ENCODE measurements at regions not wholly inside any gene's neighbourhood (a gene's known extent, or its start where the extent isn't known, plus 50 kb on each side); places are given as distances from the start of the nearest gene placed in this dataset.

DNA sequence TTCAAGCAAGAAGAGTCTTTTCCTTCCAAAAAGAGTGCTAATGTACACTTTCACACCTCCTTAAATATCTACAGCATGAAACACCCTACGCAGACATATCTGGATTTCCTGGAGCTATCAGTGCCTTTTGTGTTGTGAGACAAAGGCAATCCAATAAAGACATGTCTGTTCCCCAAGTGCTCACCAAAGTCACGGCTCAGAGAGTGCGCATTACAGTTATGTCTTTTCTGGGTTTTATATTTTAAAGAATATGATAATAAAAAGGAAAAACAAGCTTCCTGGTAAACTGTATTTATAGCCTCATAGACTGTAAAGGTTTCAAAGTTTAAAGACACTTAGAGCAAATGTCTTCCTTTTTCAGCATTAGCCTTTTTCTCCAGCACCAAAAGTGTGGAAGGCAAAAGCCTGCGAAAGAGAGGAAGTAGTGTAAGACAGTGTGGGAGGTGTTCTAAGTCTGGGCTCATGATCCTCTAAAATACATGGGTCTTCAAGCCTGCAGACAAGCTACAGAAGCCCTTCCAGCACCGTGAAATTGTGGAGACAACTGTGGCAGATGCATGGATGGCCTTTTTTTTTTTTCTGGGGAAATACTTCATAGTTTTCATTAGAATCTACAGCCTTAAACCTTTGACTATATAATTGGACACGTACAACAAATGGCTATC lies 135.0 kb upstream of the SLC35B3 start:
- TF ChIP-seq, protein P1, sequence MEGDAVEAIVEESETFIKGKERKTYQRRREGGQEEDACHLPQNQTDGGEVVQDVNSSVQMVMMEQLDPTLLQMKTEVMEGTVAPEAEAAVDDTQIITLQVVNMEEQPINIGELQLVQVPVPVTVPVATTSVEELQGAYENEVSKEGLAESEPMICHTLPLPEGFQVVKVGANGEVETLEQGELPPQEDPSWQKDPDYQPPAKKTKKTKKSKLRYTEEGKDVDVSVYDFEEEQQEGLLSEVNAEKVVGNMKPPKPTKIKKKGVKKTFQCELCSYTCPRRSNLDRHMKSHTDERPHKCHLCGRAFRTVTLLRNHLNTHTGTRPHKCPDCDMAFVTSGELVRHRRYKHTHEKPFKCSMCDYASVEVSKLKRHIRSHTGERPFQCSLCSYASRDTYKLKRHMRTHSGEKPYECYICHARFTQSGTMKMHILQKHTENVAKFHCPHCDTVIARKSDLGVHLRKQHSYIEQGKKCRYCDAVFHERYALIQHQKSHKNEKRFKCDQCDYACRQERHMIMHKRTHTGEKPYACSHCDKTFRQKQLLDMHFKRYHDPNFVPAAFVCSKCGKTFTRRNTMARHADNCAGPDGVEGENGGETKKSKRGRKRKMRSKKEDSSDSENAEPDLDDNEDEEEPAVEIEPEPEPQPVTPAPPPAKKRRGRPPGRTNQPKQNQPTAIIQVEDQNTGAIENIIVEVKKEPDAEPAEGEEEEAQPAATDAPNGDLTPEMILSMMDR (IDR thresholded peaks at IDR 0.05): no peak

DNA sequence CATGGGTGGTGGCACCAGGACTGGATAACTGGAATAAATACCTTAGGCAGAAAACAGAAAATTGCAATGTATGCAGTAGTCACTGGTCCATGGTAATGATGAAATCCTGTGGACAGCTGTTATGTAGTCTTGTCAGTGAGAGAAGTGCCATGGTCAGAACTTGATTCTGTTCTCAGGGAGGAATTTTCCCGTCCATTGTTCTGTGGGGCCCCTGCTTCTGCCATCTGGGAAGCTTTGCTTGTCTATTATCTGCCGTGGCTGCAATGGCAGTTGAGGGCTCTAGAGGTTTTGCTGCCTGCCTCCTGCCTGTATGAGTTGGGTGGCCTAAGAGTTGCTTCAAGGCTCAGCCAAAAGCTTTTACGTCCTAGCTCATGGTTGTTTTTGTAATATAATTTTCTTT lies 126.8 kb upstream of the SLC35B3 start:
- Histone ChIP-seq H3K4me3 (no peak overlapping the region), H3K9me3 (no peaks in the 10 kb centered on the region), H3K36me3 (no peaks in the 10 kb centered on the region), H3K27ac (no peak overlapping the region), H3K27me3 (no peaks in the 10 kb centered on the region), H3K4me1 (no peaks in the 10 kb centered on the region)
- intact Hi-C loops (cut with DNase I): no loop called here
- DNase-seq (no peak), ATAC-seq (no peak)
- TF ChIP-seq, protein P1 (IDR thresholded peaks at IDR 0.05): no peak

More for the DNA sequence above, 135.0 kb upstream of the SLC35B3 start:
- ATAC-seq: no peak
- Histone ChIP-seq H3K36me3 (no peaks in the 10 kb centered on the region), H3K4me3 (no peak overlapping the region), H3K9me3 (no peaks in the 10 kb centered on the region), H3K27ac (no peak overlapping the region), H3K4me1 (no peaks in the 10 kb centered on the region), H3K27me3 (no peaks in the 10 kb centered on the region)
- intact Hi-C loops (cut with DNase I): no loop called here
- DNase-seq: no peak

DNA sequence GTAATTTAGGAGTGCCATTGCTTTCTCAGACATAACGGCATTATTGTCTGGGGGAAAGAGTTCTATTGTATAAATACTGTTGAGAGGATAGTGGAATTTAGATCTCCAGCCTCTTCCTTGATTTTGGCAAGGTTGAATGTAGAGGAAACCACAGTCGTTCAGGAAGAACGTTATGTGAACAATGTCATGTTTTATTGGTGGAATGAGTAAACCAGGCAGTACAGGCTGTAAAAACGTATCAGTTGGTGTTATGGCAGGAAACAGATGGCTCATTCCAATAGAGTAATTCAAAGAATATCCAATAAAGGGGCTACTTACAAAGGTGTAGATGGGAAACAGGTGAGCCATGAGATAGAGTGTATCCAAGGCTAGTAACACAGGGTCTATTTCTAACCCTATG lies 123.6 kb upstream of the SLC35B3 start:
- TF ChIP-seq, protein P1 (IDR thresholded peaks at IDR 0.05): no peak
- ATAC-seq: no peak
- no peaks in the 10 kb centered on the region for H3K36me3 ChIP-seq
- intact Hi-C loops (cut with DNase I): no loop called here
- no peak overlapping the region for H3K4me3 ChIP-seq
- no peaks in the 10 kb centered on the region for H3K9me3 ChIP-seq
- no peaks in the 10 kb centered on the region for H3K4me1 ChIP-seq
- no peaks in the 10 kb centered on the region for H3K27me3 ChIP-seq
- DNase-seq: no peak
- H3K27ac ChIP-seq: no peak overlapping the region

DNA sequence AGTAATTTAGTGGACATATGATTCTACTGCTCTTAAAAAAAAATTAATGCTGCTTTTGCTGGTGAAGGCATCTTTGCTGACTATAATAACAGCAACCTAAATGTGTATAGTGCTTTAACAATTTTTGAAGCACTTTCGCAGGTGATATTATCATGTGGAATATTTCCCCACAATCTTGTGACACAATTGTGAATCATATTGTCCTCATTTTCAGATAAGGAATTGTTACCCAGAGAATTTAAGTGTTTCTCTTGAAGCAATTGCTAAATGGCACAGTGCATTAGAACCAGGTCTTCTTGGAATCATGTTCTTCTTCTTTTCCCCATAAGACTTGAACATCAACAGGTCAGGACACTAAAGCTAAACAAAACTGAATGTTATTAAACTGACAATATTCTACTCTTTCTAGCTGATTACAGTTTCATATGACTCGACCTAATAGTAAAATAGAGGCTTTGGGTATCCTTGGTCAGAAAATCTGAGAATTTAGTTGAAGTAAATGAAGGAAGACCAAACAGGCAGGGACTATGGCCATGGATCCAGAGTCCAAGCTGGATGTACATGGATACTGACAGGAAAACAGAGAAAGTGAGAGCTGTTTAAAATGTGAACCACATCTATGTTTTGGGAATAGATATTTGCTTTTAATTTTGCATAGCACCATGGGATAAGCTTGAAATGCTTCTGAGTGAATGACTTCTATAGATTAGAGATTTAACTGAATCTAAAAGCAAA lies 121.8 kb upstream of the SLC35B3 start:
- H3K9me3 ChIP-seq: no peaks in the 10 kb centered on the region
- intact Hi-C loops (cut with DNase I): no loop called here
- no peaks in the 10 kb centered on the region for H3K27me3 ChIP-seq
- no peaks in the 10 kb centered on the region for H3K36me3 ChIP-seq
- ATAC-seq: no peak
- TF ChIP-seq, protein P1 (IDR thresholded peaks at IDR 0.05): no peak
- no peaks in the 10 kb centered on the region for H3K4me1 ChIP-seq
- DNase-seq: no peak
- H3K4me3 ChIP-seq: no peak overlapping the region
- no peak overlapping the region for H3K27ac ChIP-seq

DNA sequence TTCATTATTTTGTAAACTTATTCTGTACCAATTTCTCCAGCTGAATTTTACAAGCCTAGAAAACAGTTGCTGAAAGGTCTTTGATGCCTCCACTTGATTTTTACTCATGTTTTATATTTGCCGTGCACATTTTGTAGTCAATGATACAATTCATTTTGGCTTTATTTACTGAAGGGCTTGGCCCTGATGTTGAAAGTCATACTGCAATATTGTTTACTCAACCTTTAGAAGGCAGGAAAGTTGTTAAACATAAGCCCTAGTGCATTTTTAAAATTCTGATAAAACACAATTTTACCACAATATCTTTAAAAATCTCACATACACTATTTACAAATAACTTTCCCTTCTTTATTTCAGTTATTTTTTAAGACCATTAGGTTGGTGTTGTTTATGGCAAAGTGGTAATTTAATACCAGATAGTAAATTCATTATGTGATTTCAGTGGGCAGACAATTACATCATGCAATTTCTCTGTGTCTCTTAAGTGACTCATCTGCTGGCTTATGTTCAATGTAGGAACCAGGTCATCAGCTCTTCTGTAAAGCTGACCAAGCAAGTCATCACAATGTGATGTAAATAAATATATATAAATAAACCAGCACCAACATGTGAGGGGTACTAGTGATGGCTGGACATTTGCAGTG lies 121.1 kb upstream of the SLC35B3 start:
- TF ChIP-seq, protein P1 (IDR thresholded peaks at IDR 0.05): no peak
- no peaks in the 10 kb centered on the region for H3K27me3 ChIP-seq
- no peak overlapping the region for H3K4me3 ChIP-seq
- H3K27ac ChIP-seq: no peak overlapping the region
- no peaks in the 10 kb centered on the region for H3K4me1 ChIP-seq
- DNase-seq (no peak), ATAC-seq (no peak)
- H3K9me3 ChIP-seq: no peaks in the 10 kb centered on the region
- intact Hi-C loops (cut with DNase I): no loop called here
- H3K36me3 ChIP-seq: no peaks in the 10 kb centered on the region

Measured in upper lobe of right lung (tissue), 1 donor.